B cell (primary cell): ENCODE measurements at regions not wholly inside any gene's neighbourhood (a gene's known extent, or its start where the extent isn't known, plus 50 kb on each side); places are given as distances from the start of the nearest gene placed in this dataset.

Experiments
- ATAC-seq: fragments of 200-7000 bp; cut with Tn5 transposase; one replicate; pipeline ENCODE4 v1.10.0; 2021; ENCODE audit warnings: low read depth, mild to moderate bottlenecking, moderate number of reproducible peaks, moderate library complexity
- CTCF ChIA-PET: fragments of 350-600 bp; sonication (Branson Sonifier 250); formaldehyde crosslinking; loops from one replicate; lab custom pipeline; 2021; ENCODE audit warnings: antibody characterized with exemption, inconsistent platforms; lab: Charles Lee
- POLR2A ChIA-PET: fragments of 350-600 bp; sonication (Branson Sonifier 250); formaldehyde crosslinking; loops from one replicate; lab custom pipeline; 2021; ENCODE audit warnings: antibody characterized with exemption; lab: Charles Lee
- DNase-seq: peaks from one replicate; pipeline ENCODE4 v3.0.0; 2013
- H2AFZ ChIP-seq: 2 replicates; pipeline ENCODE4 v1.6.1; 2012; ENCODE audit warnings: mild to moderate bottlenecking, low read depth, low read length; ENCODE audit not compliant: insufficient read depth, poor library complexity, severe bottlenecking
- H3K27ac ChIP-seq, 2 donors: 1 replicate in 1 of 2; 2 replicates in 1 of 2; pipeline ENCODE4 v1.5.1; 2012 to 2013; ENCODE audit warnings: low read length in 2 of 2, mild to moderate bottlenecking in 2 of 2, moderate library complexity in 1 of 2
- H3K27me3 ChIP-seq, 4 experiments: fragments of 200-600 bp in 1 of 4; sonication (generic) in 1 of 4; replicated peaks in 1 of 4; 1 replicate in 2 of 4; 2 replicates in 2 of 4; pipeline versions ENCODE4 v1.6.1 to v1.7.0; 2013 to 2016; ENCODE audit warnings: low read length in 3 of 4, mild to moderate bottlenecking in 2 of 4, mixed read lengths in 1 of 4, moderate library complexity in 1 of 4; ENCODE audit not compliant: insufficient read depth in 4 of 4, control insufficient read depth in 3 of 4; ENCODE audit errors: control extremely low read depth in 1 of 4
- H3K36me3 ChIP-seq, 2 experiments: replicated peaks in 1 of 2; 1 replicate in 1 of 2; 2 replicates in 1 of 2; pipeline versions ENCODE4 v1.6.1 to v1.7.1; 2013; ENCODE audit warnings: low read length in 1 of 2; ENCODE audit not compliant: insufficient read depth in 2 of 2, control insufficient read depth in 1 of 2; ENCODE audit errors: control extremely low read depth in 1 of 2, extremely low read depth in 1 of 2
- H3K4me1 ChIP-seq, 2 donors: fragments of 200-600 bp in 1 of 2; sonication (generic) in 1 of 2; 1 replicate in 1 of 2; 2 replicates in 1 of 2; pipeline versions ENCODE4 v1.5.1 to v1.6.1; 2013 to 2017; ENCODE audit warnings: low read length in 2 of 2; ENCODE audit not compliant: control insufficient read depth in 2 of 2, insufficient read depth in 2 of 2
- H3K4me2 ChIP-seq: replicated peaks from 2 replicates; pipeline ENCODE3; 2012; ENCODE audit warnings: mild to moderate bottlenecking, low read depth, low read length; ENCODE audit not compliant: poor library complexity, severe bottlenecking
- H3K4me3 ChIP-seq, 5 experiments: fragments of 200-600 bp in 1 of 5; sonication (generic) in 1 of 5; 1 replicate in 3 of 5; 2 replicates in 2 of 5; pipeline versions ENCODE4 v1.5.1 to v1.7.0; 2011 to 2016; ENCODE audit warnings: low read length in 4 of 5, mild to moderate bottlenecking in 4 of 5, low read depth in 2 of 5, control low read depth in 1 of 5, moderate library complexity in 1 of 5; ENCODE audit not compliant: insufficient read depth in 1 of 5; ENCODE audit errors: control extremely low read depth in 1 of 5, extremely low read depth in 1 of 5
- H3K79me2 ChIP-seq: fragments of 200-600 bp; sonication (generic); one replicate; pipeline ENCODE4 v1.6.0; 2016; ENCODE audit warnings: low read length; ENCODE audit not compliant: control insufficient read depth, insufficient read depth
- H3K9ac ChIP-seq: fragments of 200-600 bp; sonication (generic); 2 replicates; pipeline ENCODE4 v1.6.1; 2017; ENCODE audit warnings: mild to moderate bottlenecking, low read length, moderate library complexity
- H3K9me3 ChIP-seq, 3 donors: one replicate each; pipeline versions ENCODE4 v1.6.1 to v1.7.1; 2013; ENCODE audit warnings: low read length in 2 of 3; ENCODE audit not compliant: control insufficient read depth in 2 of 3, insufficient read depth in 1 of 3; ENCODE audit errors: control extremely low read depth in 1 of 3
- H4K20me1 ChIP-seq: 2 replicates; pipeline ENCODE4 v1.6.0; 2012; ENCODE audit warnings: mild to moderate bottlenecking, low read length; ENCODE audit not compliant: insufficient read depth, control insufficient read depth, poor library complexity, severe bottlenecking
- H3K27ac Mint-ChIP-seq: one replicate; pipeline ENCODE4 v1.8.0; 2021; ENCODE audit warnings: mixed read lengths
- H3K27me3 Mint-ChIP-seq: one replicate; pipeline ENCODE4 v1.8.0; 2021; ENCODE audit warnings: mixed read lengths
- H3K4me1 Mint-ChIP-seq: one replicate; pipeline ENCODE4 v1.8.0; 2021; ENCODE audit warnings: mixed read lengths
- H3K4me3 Mint-ChIP-seq: one replicate; pipeline ENCODE4 v1.8.0; 2021; ENCODE audit warnings: mixed read lengths
- H3K9me3 Mint-ChIP-seq: one replicate; pipeline ENCODE4 v1.8.0; 2022; ENCODE audit warnings: mixed read lengths; ENCODE audit not compliant: insufficient read depth
- CTCF ChIP-seq: fragments of 200-600 bp; IDR thresholded peaks from one replicate; pipeline ENCODE4 v1.8.0; 2022; ENCODE audit warnings: antibody characterized with exemption, mild to moderate bottlenecking
- EZH2 ChIP-seq: IDR thresholded peaks from 2 replicates; pipeline ENCODE4 v1.6.1; 2012; ENCODE audit warnings: borderline replicate concordance, low read depth, mild to moderate bottlenecking, moderate library complexity, low read length; ENCODE audit not compliant: insufficient read depth, poor library complexity, severe bottlenecking
- WGBS: methylation state at CpG from one replicate; pipeline ENCODE4 v1.1.5; 2013; ENCODE audit warnings: missing lambda C conversion rate; ENCODE audit not compliant: insufficient coverage; 5-methylcytosine and 5-hydroxymethylcytosine counted together
- intact Hi-C: fragments of 100-400 bp; cut with micrococcal nuclease; formaldehyde crosslinking; loops from one replicate; pipeline ENCODE4 v1.10.0; 2022

- Histone ChIP-seq H3K4me3 (no peak overlapping the region), H3K4me2 (no peak overlapping the region), H2AFZ (no peak overlapping the region), H3K27me3 (no peaks in the 10 kb centered on the region), H4K20me1 (no peaks in the 10 kb centered on the region), H3K9me3 (no peaks in the 10 kb centered on the region), H3K27ac (no peak overlapping the region), H3K4me1 (no peaks in the 10 kb centered on the region), H3K9ac (no peak overlapping the region), H3K79me2 (no peaks in the 10 kb centered on the region), H3K36me3 (no peaks in the 10 kb centered on the region)
- H3K9me3 Mint-ChIP-seq = peaks cover 7% of the 10 kb centered on the region
- intact Hi-C loops = no loop called here
- DNase-seq = no peak
- no peaks in the 10 kb centered on the region for H3K27me3 Mint-ChIP-seq
- POLR2A ChIA-PET = no interaction called here
- no peaks in the 10 kb centered on the region for H3K4me1 Mint-ChIP-seq
- TF ChIP-seq CTCF (no peak), EZH2 (no peak)
- no peak for ATAC-seq
- H3K4me3 Mint-ChIP-seq = no peak overlapping the region
- CTCF ChIA-PET = no interaction called here
- no peak overlapping the region for H3K27ac Mint-ChIP-seq
These were observed 826.9 kb upstream of the PIK3C3 start for GRCh38 chr18:41128126-41128525.

GRCh38 chr18:41126541-41127235 is 828.3 kb upstream of the PIK3C3 start:
- H3K27ac ChIP-seq = no peak overlapping the region
- H3K4me1 ChIP-seq = no peaks in the 10 kb centered on the region
- CTCF ChIA-PET = no interaction called here
- H2AFZ ChIP-seq = no peak overlapping the region
- no peak overlapping the region for H3K4me3 Mint-ChIP-seq
- H3K9ac ChIP-seq = no peak overlapping the region
- no peak overlapping the region for H3K4me3 ChIP-seq
- WGBS = no CpG with 5 or more reads among the region's 2 CpGs
- no peaks in the 10 kb centered on the region for H3K9me3 ChIP-seq
- no peak overlapping the region for H3K27ac Mint-ChIP-seq
- no peak for TF ChIP-seq EZH2
- no peak for TF ChIP-seq CTCF
- no peaks in the 10 kb centered on the region for H3K79me2 ChIP-seq
- no peaks in the 10 kb centered on the region for H3K4me1 Mint-ChIP-seq
- peaks cover 6% of the 10 kb centered on the region for H3K9me3 Mint-ChIP-seq
- POLR2A ChIA-PET = no interaction called here
- H3K27me3 Mint-ChIP-seq = no peaks in the 10 kb centered on the region
- DNase-seq (no peak), ATAC-seq (no peak)
- no peaks in the 10 kb centered on the region for H4K20me1 ChIP-seq
- no peaks in the 10 kb centered on the region for H3K36me3 ChIP-seq
- H3K4me2 ChIP-seq = no peak overlapping the region
- intact Hi-C loops = no loop called here
- no peaks in the 10 kb centered on the region for H3K27me3 ChIP-seq
